HepG2 (cell line): ENCODE measurements at regions not wholly inside any gene's neighbourhood (a gene's known extent, or its start where the extent isn't known, plus 50 kb on each side); places are given as distances from the start of the nearest gene placed in this dataset.

Experiments used
- ATF4 ChIP-seq, 2 experiments: fragments of 450-650 bp in 1 of 2; sonication (generic) in 1 of 2; formaldehyde crosslinking; IDR thresholded peaks; 2 replicates each; pipeline versions ENCODE4 v1.5.0 to v1.8.0; 2020 to 2022; ENCODE audit warnings: mild to moderate bottlenecking in 1 of 2, missing genetic modification reagents in 1 of 2
- BCL3 ChIP-seq: sonication (generic); formaldehyde crosslinking; IDR thresholded peaks from 2 replicates; pipeline ENCODE4 v1.5.1; 2020; ENCODE audit warnings: mild to moderate bottlenecking, missing genetic modification reagents, moderate library complexity
- CEBPG ChIP-seq: IDR thresholded peaks from 2 replicates; pipeline ENCODE4 v1.6.1; 2016
- FOXA1 ChIP-seq, 2 experiments: fragments of 450-650 bp in 1 of 2; sonication (generic) in 1 of 2; formaldehyde crosslinking in 1 of 2; IDR thresholded peaks; 2 replicates each; pipeline versions ENCODE4 v1.4.0 to v1.6.1; 2016 to 2020; ENCODE audit warnings: missing genetic modification reagents in 1 of 2
- GLI4 ChIP-seq: sonication (generic); formaldehyde crosslinking; IDR thresholded peaks from 2 replicates; pipeline ENCODE4 v1.5.1; 2020; ENCODE audit warnings: missing genetic modification reagents, mild to moderate bottlenecking, moderate library complexity, borderline replicate concordance
- HDAC1 ChIP-seq: sonication (generic); formaldehyde crosslinking; IDR thresholded peaks from 2 replicates; pipeline ENCODE4 v1.5.1; 2020; ENCODE audit warnings: mild to moderate bottlenecking, missing genetic modification reagents
- HNRNPLL ChIP-seq: fragments of 200-400 bp; formaldehyde crosslinking; IDR thresholded peaks from 2 replicates; pipeline ENCODE4 v1.6.1; 2017; ENCODE audit warnings: mild to moderate bottlenecking, low read depth, low read length; ENCODE audit not compliant: poor library complexity, severe bottlenecking
- KAT8 ChIP-seq: IDR thresholded peaks from 2 replicates; pipeline ENCODE4 v1.6.1; 2016; ENCODE audit warnings: missing genetic modification reagents, missing compliant biosample characterization
- NFIC ChIP-seq: IDR thresholded peaks from 2 replicates; pipeline ENCODE4 v1.6.1; 2012; ENCODE audit warnings: mild to moderate bottlenecking, low read length, inconsistent platforms
- RORA ChIP-seq: sonication (generic); formaldehyde crosslinking; IDR thresholded peaks from 2 replicates; pipeline ENCODE4 v1.5.0; 2020; ENCODE audit warnings: mild to moderate bottlenecking, missing genetic modification reagents, moderate library complexity
- ZMAT3 ChIP-seq: sonication (generic); formaldehyde crosslinking; conservative IDR thresholded peaks from 2 replicates; pipeline ENCODE4 v1.7.0; 2021; ENCODE audit warnings: missing genetic modification reagents
- ZNF225 ChIP-seq: sonication (generic); formaldehyde crosslinking; IDR thresholded peaks from 2 replicates; pipeline ENCODE4 v1.4.0; 2020; ENCODE audit warnings: mild to moderate bottlenecking, missing genetic modification reagents
- ZNF34 ChIP-seq: sonication (generic); formaldehyde crosslinking; IDR thresholded peaks from 2 replicates; pipeline ENCODE4 v1.4.0; 2020; ENCODE audit warnings: mild to moderate bottlenecking, missing genetic modification reagents, borderline replicate concordance
- ZNF530 ChIP-seq: sonication (generic); formaldehyde crosslinking; IDR thresholded peaks from 2 replicates; pipeline ENCODE4 v1.5.0; 2020; ENCODE audit warnings: low read depth, mild to moderate bottlenecking, missing genetic modification reagents
- ZNF569 ChIP-seq: sonication (generic); formaldehyde crosslinking; IDR thresholded peaks from 2 replicates; pipeline ENCODE4 v1.5.0; 2020; ENCODE audit warnings: mild to moderate bottlenecking, missing genetic modification reagents, moderate library complexity, borderline replicate concordance
- ZNF660 ChIP-seq: sonication (generic); formaldehyde crosslinking; IDR thresholded peaks from 2 replicates; pipeline ENCODE4 v1.5.1; 2020; ENCODE audit warnings: mild to moderate bottlenecking, low read depth, missing genetic modification reagents, borderline replicate concordance
- ZNF790 ChIP-seq: sonication (generic); formaldehyde crosslinking; IDR thresholded peaks from 2 replicates; pipeline ENCODE4 v1.8.0; 2022; ENCODE audit warnings: missing genetic modification reagents, mild to moderate bottlenecking, borderline replicate concordance
- ZNF839 ChIP-seq: sonication (generic); formaldehyde crosslinking; IDR thresholded peaks from 2 replicates; pipeline ENCODE4 v1.4.0; 2020; ENCODE audit warnings: missing genetic modification reagents, mild to moderate bottlenecking, borderline replicate concordance
- ZSCAN12 ChIP-seq: sonication (generic); formaldehyde crosslinking; IDR thresholded peaks from 2 replicates; pipeline ENCODE4 v1.9.0; 2021; ENCODE audit warnings: mild to moderate bottlenecking, missing genetic modification reagents
- TF ChIP-seq, protein P1 (sequence below): sonication (generic); formaldehyde crosslinking; IDR thresholded peaks from 2 replicates; pipeline ENCODE4 v1.4.0; 2020; ENCODE audit warnings: mild to moderate bottlenecking, missing genetic modification reagents
- TF ChIP-seq, protein P2 (sequence below): sonication (generic); formaldehyde crosslinking; IDR thresholded peaks from 2 replicates; pipeline ENCODE4 v1.4.0; 2020; ENCODE audit warnings: missing genetic modification reagents
- TF ChIP-seq, protein P3 (sequence below): sonication (generic); formaldehyde crosslinking; IDR thresholded peaks from 2 replicates; pipeline ENCODE4 v1.8.0; 2022; ENCODE audit warnings: missing genetic modification reagents, mild to moderate bottlenecking, inconsistent platforms, borderline replicate concordance

DNA sequence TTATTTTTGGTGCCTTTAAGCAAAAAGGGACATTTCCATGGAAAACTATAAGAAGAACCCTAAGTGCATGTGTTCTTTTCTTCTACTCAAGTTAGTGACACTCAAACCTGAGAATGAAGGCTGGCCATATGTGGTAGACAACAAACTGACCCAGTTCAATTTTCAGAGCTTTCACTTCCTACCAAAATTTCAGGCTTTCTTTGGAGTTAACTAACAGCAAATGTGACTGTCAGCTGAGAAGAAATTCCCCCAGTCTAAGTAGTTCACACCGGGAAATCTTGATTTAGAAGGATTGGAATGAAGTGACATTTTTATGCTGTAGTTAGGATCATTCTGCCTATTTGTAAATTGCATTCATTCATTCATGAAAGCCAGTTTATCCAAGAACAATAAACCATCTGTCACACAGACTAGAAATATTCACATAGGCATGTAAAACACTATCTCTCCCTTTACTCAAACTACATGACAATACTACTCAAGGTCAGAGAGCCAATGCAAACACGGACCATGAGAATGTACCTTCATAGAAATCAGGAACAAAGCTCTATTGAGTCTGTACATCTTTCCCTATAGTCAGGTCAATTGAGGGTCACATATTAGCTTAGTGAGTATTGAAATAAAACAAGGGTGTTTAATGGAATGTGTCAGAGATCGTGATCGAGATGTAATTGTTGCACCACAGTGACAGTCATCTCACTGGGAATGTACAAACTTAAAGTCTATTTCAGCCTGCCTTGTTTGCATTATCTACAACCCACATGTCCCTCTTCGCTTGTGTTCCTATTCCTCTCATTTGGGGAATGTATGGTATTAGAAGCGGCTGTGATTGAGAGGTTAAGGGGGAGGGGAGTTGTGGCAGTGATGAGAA is 113.8 kb upstream of the TGFBR2 start (continued):
- no peak for TF ChIP-seq ZSCAN12
- TF ChIP-seq ZNF225 (CRISPR knock-in tag): no peak
- TF ChIP-seq CEBPG (CRISPR knock-in tag): peak; percentile 70
- 0 out of 2 replicates have a peak, but pooled peaks have one; percentile 21 for TF ChIP-seq HDAC1 (CRISPR knock-in tag)
- no peak for TF ChIP-seq ZNF790 (CRISPR knock-in tag)
- TF ChIP-seq RORA (CRISPR knock-in tag): no peak
- TF ChIP-seq ZNF34 (CRISPR knock-in tag): no peak
- TF ChIP-seq GLI4: no peak
- peak; percentile 80 for TF ChIP-seq NFIC
- peak; percentile 65; the same call in 1 of the 2 replicates for TF ChIP-seq KAT8 (CRISPR knock-in tag)
- TF ChIP-seq, protein P1, sequence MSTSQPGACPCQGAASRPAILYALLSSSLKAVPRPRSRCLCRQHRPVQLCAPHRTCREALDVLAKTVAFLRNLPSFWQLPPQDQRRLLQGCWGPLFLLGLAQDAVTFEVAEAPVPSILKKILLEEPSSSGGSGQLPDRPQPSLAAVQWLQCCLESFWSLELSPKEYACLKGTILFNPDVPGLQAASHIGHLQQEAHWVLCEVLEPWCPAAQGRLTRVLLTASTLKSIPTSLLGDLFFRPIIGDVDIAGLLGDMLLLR: no peak
- no peak for TF ChIP-seq HNRNPLL
- TF ChIP-seq, protein P2, sequence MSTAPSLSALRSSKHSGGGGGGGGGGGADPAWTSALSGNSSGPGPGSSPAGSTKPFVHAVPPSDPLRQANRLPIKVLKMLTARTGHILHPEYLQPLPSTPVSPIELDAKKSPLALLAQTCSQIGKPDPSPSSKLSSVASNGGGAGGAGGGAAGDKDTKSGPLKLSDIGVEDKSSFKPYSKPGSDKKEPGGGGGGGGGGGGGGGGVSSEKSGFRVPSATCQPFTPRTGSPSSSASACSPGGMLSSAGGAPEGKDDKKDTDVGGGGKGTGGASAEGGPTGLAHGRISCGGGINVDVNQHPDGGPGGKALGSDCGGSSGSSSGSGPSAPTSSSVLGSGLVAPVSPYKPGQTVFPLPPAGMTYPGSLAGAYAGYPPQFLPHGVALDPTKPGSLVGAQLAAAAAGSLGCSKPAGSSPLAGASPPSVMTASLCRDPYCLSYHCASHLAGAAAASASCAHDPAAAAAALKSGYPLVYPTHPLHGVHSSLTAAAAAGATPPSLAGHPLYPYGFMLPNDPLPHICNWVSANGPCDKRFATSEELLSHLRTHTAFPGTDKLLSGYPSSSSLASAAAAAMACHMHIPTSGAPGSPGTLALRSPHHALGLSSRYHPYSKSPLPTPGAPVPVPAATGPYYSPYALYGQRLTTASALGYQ (CRISPR knock-in tag): peak; percentile 63; the same call in 1 of the 2 replicates
- TF ChIP-seq ATF4 (CRISPR knock-in tag; IDR thresholded peaks at IDR 0.05): peak in 1 of 2 experiments; percentile 45; a peak in 2 of 4 replicates
- no peak for TF ChIP-seq ZNF569 (CRISPR knock-in tag)
- no peak for TF ChIP-seq ZNF530
- TF ChIP-seq BCL3 (CRISPR knock-in tag): no peak
- TF ChIP-seq FOXA1 (IDR thresholded peaks at IDR 0.05): peak; percentile 64
- peak; percentile 78 for TF ChIP-seq FOXA1 (CRISPR knock-in tag; IDR thresholded peaks at IDR 0.05)
- TF ChIP-seq, protein P3, sequence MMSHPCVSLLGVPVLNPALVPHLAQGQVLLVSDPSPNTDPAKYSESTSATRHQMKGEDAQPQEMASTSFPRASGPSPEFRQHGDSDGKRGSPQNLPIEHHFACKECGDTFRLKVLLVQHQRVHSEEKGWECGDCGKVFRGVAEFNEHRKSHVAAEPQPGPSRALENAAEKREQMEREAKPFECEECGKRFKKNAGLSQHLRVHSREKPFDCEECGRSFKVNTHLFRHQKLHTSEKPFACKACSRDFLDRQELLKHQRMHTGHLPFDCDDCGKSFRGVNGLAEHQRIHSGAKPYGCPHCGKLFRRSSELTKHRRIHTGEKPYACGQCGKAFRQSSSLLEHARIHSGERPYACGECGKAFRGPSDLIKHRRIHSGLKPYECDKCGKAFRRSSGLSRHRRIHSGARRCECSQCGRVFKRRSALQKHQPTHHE (CRISPR knock-in tag): no peak
- TF ChIP-seq ZNF660: no peak
- TF ChIP-seq ZMAT3: no peak
- TF ChIP-seq ZNF839 (CRISPR knock-in tag): no peak
